Dedifferentiated amniotic fluid mesenchymal stem cell (primary cell): ENCODE measurements at regions not wholly inside any gene's neighbourhood (a gene's known extent, or its start where the extent isn't known, plus 50 kb on each side); places are given as distances from the start of the nearest gene placed in this dataset.

Source experiments
- DNase-seq: peaks from one replicate; pipeline ENCODE4 v3.0.0-alpha.2; 2016; ENCODE audit errors: extremely low spot score

DNA sequence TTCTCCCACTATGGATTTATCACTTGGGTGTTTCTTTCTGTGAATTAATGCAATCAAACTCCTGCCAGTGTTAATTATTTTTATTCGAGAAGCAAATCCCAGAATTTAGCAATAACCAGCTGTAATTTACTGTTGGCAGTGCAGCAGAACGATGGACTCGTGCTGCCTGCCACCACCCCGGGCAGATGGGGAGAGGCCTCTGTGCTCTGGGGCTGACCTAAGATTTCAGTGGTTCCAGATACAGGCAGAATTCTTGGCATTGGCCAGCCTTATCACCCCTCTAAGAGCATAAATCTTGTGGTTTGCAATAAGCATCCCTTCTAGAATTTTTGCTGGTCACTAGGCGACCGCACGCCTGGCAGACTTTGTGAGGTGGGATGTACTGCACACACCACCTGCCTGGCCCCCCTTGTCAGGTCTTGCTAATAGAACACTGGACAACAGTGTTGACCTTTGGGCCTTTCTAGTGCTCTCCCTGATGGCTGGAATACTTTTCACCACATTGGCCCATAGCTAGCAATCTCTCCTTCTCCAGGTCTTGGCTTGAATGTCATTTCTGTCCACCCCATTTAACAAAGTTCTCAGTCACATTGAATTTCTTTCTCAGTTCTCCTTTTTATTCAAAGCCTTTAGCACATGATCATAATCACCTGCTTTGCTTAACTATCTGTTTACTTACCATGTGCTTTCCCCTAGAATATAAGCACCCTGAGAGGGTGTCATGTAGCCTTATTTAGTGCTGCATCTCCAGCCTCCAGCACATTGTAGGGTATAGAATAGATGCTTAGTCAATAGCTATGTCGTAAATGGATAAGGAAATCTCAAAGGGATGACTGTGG, 122.1 kb upstream of the DYNLRB2 start:
- no peak for DNase-seq

DNA sequence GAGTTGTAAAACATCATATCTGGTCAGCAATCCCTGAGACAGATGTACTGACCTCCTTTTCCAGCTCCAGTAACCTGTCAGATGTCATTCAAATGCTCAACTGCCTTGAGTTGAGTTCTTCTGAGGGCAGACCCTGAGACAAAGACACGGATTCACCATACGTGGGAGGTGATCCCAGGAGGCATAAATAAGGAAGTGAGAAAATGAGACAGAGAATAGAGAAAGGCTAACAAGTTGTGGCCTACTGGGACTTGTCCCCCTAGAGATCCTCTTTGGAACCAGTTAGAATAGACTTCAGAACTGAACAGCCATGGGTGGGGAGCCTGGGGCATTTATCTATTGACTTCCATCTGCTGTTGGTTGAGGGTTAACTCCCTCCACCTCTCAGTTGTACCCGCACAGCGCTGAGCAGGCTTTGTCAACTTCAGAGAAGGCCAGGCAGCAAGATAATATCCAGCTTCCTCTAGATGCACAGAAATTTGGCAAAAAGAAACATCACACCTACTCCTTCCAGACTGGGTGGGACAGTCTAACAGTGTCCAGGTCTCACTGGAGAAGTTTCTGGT, 123.0 kb upstream of the DYNLRB2 start:
- no peak for DNase-seq

DNA sequence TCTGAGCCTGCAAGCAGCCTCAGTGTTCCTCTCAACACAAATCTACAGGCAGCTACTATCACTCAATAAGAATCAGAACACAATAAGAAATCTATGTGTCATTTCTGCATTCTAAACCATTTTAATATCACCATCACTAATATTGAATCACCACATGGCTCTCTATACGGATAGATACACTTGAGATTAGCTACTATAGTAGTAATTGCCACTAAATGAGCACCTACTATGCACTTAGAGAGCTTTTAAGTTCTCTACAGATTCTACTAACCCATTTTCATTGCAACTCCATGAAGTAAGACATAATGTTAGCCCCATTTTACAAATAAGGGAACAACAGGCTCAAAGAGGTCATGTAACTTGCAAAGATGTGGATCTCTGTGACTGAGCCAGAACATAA, 132.8 kb upstream of the DYNLRB2 start:
- DNase-seq, result no peak

DNA sequence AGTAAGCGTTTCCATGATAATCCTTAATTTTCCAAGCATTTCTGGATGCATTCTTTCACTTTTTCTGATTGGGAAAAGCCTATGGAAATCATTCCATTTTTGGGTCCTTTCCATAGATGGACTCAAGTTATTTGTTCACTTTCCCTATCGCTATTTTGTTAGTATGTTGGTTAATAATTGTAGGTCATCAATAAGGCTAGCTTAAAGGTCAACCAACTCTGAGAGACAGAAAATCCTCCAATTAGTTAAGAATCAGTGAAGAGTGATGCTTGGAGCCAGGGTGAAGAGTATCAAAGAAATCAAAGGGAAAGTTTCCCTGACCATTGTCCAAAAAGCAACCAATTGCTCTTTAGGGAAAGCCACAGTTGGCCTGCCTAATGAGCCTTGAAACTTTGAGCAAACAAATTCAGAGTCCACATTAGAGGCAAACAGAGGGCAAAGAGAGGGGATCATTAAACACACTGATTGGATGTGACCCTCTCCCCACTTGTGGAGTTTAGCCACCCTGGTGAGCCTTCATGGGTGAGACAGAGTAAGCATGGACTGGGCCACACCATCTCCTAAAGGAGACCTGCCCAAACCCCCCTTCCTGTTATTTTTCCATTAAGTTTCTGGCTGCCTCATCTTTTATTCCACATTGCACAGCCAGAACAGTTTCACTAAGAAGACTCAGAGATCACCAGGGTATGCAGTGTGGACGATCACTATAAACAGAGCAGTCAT, 133.4 kb upstream of the DYNLRB2 start:
- DNase-seq, result no peak

DNA sequence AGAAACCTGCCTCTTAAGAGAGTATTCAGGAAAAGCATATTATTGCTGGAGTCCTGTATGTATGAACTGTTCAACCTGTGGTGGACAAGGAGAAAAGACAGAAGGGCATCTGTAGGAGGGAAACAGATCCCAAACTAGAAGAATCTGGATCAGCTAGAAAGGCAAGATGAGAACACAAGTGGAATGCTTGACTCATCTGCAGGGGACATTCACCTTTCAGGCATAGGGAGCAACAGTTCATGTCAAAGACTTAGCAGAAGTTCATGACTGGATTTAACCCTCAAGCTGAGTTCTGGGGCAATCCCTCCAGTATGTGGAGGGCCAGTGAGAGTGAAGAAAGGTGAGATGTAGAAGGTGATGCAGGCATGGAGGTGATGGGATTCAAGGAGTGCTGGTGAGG, 135.9 kb upstream of the DYNLRB2 start:
- no peak for DNase-seq

DNA sequence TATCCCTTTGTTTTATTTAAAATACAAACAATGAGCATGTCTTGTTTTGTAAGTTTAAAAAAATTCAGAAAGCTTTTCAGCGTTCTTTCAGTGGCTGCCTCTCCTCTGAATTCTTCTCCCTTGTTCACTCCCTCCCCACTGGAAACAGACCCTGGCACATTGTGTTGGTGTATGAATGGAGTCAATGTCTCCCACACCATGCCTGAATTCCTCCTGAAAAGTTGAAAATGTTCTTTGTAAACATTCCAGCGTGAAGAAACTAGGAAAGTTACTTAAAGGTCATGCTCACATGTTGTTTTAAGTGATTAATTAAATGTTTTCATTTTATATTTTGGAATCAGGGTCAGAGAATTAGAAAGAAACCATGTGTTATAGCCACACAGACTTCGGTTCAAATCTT, 136.9 kb upstream of the DYNLRB2 start:
- DNase-seq, result no peak

DNA sequence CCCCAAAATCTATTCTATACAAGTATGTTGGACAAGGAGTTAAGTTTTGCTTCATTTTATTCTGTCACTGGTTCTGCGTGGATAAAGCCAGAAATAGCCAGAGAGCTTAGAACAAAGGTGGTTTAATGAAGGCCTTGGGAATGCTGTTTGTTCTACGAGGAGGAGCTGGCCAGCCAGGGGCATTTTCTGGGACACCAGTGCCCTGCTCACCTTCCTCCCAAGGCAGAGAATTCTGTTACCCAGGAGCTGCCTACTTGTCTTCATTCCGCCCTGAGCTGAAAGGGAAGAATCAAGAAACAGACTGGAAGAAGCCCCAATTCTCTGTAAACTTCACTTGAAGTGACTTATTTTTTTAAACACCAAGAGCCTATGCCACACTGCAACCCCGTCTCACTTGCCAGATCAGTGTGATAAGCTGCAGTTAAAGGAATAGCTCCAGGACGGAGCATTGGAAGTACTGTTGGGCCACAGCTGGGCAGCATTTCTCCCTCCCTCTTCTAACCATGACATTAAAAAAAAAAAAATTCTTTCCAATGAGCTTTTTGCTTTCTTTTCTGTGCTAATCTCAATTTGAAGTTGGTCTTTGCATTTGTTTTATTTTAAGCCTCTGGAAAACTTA, 149.8 kb upstream of the DYNLRB2 start:
- DNase-seq, result no peak

DNA sequence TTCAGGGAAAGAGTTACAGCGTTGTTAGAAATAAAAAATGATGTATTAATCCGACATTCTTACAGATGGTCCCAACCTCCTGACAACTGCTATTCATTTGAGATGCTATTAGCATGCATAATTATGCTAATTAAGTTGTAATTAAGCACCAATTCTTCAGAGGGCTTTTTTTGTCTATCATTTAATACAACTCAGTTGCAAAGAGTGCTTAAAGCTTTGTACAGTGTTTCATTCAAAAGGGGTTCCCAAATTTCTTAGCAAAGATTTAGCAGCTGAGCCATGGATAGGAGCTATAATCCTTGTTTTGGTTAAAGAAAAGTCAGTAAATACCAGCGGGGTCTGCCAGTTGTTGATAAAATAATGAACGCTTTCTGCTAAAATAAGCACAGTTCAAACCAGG, 150.7 kb upstream of the DYNLRB2 start:
- no peak for DNase-seq

DNA sequence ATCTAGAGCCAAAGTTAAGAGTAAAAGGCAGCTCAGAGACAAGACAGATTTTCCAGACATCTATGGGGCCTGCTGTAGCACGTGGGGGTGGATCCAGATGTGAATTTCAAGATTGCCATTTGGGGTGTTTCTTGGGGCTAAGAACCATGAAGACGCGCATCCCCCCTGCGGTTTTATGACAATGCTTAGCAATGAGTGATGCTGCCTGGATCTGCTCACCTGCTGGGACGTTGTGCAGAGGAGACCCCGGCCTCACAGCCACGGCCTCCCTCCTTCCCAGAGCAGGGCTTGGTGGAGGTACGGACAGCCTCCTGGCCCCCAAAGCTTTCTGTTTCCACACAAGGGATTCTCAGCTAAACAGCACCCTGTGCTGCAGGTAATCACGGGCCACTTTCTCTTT, 151.5 kb upstream of the DYNLRB2 start:
- no peak for DNase-seq

DNA sequence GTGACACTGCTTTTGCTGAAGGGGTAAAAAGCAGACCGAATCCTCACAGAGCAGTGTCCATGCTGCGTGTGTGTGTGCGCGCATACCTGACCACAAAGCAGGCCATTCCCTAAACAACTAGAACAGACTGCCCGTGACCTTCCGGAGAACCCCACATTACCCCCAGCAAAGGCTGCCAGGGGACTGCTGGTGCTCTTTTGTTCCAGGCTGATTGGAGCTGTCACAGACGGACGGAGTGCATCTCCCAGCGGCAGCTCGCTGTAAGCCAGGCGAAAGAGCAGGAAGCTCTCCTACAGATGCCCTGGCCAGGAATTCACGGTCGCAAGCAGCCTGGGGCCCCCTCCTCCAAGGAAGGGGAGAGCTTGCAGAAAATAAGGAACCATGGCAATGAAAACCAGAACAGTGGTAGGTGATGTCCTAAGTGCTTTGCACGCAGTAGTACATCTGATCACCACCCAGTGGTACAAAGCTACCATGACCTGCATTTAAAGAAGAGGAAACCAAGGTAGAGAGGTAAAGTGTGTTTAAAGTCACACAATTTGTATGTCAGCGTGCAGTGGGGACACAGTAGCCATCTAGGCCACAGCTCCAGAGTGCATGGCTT, 153.4 kb upstream of the DYNLRB2 start:
- no peak for DNase-seq

DNA sequence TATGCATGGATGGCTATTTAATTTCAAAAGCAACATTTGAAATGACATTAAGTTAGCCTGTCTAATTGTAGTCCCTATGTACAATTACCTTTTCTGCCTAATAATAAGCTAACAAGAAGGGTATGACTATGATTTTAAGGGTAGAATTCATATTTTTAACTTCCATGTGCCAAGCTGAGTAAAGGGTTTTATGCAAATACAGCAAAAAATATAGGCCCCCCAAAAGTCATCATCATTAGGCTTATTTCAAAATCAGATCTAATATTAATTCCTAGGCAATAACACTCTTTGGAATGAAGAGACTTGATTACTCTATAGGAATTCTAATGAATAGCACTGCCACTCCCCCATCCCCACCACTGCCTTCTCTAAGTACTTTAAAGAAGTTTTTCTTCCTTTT, 155.9 kb upstream of the DYNLRB2 start:
- no peak for DNase-seq

DNA sequence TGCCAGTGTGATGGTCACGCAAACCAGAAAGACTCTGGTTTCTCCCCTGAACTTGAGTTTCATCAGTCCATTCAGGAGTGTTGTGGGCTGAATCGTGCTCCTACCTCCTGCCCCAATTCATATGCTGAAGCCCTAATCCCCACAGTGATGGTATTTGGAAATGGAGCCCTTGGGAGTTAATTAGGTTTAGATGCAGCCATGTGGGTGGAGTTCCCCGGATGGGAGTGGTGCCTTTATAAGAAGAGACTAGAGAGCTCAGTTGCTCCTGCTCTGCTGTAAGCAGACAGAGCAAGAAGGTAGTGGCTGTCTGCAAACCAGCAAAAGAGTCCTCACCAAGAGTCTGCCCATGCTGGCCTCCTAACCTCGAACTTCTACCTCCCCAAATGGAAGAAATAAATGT, 160.3 kb upstream of the DYNLRB2 start:
- no peak for DNase-seq

DNA sequence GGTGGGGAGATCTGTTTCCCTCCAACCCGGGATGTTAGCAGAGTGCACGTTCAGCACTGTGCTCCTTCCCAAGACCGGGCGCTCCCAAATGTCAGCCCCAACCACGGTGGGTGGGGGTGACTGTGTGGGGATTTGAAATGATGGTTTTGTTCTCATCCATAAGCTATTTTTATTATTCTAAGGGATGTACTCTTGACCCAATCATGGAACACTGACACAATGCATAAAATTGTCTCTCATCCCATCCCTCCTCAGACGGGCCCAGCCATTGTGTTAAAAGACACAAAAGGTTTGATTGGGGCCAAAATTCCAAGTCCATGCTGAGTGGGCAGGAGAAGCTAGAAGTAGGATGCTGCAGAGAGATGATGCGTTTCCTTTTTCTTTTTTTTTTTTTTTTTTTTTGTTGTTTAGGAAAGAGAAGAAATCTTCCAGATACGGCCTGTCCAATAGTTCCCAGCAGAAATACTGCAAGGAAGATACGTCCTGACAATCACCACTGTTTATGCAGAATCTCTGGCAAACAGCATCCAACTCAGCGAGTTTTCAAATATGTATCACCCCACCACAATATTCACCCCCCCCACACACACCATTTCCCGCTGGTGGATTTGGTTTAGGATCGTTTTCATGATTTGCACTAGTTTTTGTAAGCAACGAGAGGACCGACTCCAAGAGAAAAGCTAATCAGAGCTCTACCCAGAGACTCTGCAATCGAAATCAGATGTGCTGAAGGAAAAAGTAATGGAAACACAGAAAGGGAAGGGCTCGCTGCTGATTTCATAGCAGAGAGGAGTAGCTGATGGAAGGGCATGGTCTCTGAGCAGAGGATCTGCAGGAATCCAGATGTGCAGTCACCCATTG, 163.5 kb upstream of the DYNLRB2 start:
- DNase-seq, result no peak

DNA sequence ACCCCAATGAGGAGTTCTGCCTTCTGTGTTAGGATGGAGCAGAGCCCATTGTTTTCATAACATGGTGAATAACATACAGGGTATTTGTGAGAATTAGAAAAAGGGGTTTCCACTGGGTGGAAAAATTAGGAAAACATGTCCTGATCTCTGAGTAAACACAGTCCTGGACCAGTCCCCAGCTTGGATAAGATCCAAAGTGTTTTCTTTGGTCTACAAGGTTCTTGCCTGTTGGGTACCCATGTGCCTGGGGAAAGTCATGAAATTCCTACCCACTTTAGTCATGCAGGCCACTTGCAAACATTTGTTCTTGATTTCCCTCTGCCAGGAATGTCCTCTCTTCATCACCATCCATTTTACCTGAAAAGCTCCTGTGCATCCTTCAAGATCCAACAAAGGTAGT, 164.8 kb upstream of the DYNLRB2 start:
- DNase-seq, result no peak

DNA sequence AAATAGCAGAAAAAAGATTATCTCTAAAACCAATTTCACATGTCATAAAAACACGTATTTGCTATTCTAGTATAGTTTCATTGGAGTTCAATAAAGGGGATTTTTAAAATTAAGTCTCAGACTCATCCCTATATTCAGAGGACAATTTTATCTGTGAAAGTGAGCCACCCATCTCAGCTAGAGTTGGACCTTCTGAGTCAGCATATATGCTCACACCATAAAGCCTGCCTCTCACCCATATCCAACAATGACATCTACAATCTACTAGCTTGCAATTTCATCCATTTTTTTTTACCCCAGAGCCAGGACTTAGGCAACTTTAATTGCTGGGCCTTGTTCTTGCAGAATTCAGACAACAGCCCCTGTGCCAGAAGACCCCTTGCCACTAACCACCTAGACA, 165.3 kb upstream of the DYNLRB2 start:
- no peak for DNase-seq

DNA sequence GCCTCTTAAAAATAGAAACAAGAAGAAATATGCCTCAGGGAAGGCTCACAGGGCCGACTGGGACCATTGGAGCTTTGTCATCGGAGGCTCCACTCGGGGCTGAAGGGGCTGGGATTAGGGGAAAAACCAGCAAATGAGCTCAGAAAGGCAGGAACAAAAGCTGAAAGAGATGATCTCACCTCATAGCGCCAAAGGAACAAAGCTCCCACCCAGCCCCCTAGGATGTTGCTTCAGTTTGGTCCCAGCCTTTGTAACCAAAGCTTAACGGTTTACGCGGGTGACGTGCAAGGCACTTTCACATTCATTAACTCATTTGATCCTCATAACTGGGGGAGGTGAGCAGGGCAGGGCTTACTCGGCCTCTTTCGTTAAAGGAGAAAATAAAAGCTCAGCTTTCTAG, 168.5 kb upstream of the DYNLRB2 start:
- DNase-seq, result no peak

DNA sequence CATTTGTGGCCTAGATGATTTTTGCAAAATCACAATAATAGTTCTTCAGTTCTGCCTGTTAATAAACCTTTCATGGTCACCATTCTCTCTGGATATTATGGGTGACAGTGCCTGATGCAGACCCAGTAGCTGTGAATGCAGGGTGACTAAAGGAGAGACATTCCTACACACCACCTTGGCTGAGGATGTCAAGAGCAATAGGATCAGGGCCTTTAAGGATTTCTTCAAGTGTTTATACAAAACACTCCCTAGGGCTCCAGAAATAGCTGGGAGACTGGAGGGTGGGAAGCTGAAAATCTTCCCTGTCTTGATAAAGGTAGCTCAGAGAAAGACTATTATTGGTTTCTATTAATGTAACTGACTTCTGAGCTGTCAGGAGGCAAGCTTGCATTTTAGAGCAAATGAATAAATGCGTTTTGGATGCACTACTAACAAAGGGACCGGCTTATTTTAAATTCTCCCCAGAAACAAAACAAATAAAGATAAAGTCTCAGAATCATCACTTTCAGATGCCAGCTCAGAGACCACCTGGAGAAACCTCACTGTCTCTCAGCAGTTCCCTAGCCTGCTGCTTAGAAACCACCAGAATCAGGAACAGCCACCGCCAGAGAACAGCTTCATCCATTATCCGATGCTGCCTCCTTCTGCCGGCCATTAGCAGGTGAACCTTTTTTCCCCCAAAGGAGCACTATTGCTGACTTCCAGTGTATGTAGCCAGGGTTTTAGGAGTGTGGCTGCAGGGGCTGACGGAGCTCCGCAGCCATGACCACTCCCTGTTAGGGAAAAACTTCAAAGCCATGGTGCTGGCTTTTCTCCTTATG, 171.4 kb upstream of the DYNLRB2 start:
- DNase-seq, result peak; percentile 43

DNA sequence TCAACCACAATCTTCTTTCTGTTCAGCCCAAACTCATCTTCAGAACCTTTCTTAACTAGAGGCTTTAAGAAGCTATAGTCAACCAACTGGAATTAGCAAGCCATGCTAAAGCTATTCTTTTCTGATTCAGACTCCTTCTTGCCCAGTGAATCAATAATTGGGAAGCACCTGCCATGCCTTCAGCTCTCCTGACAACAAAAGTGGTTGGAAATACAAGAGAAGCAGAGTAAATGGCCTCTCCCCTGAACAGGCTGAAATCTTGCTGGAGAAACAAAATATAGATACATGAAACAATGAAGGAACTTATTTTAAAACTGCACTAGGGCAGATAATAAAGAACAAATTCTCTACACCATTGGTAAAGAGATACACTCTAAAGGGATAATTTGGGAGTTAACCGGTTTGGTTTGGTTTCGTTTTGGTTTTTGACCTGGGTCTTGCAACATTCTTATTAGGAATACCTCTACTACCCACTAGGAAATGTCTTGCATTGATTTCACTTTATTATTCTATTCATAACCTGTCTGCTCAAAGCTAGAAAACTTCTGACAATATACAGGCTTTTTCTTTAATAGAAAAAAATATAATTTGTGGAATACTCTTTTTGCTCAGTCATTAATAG, 173.6 kb upstream of the DYNLRB2 start:
- no peak for DNase-seq

DNA sequence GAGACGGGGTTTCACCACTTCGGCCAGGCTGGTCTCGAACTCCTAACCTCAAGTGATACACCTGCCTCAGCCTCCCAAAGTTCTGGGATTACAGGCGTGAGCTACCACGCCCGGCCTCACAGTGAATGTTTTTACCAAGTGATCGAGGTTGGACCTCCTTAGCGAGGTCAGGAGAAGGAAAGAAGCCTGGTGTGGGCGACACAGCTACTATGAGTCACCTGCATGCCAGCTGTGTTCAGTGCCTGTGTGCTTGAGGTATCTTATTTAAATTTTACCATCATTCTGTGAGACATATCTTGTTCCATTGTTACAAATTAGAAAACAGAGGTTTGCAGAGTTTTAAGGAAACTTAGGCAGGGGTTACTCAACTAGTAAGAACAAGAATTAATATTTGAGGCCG, 174.8 kb upstream of the DYNLRB2 start:
- DNase-seq, result no peak

DNA sequence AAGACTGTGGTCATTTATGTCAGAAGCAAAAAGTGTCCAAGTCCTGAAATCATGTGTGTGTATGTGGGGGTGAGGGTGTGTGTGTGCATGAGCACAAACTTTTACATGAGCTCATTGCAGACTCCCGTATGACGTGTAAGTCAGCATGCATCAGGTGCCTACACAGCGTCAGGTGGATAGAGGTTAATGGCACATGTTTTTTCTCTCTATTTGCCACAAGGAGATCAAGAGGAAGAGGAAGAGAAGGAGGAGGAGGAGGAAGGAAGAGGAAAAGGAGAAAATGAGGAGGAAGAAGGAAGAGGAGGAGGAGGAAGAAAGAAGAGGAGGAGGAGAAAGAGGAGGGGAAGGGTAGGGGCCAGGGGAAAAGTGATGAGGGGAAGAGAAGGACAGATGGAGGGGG, 178.0 kb upstream of the DYNLRB2 start:
- no peak for DNase-seq
